Gastroesophageal sphincter (tissue), 4 donors: ENCODE measurements at regions not wholly inside any gene's neighbourhood (a gene's known extent, or its start where the extent isn't known, plus 50 kb on each side); places are given as distances from the start of the nearest gene placed in this dataset.

Source experiments
- ATAC-seq: fragments of 150-250 bp; one replicate; pipeline ENCODE4 v1.9.1; 2016; ENCODE audit warnings: mild to moderate bottlenecking, moderate library complexity
- H3K27ac ChIP-seq, 4 donors: fragments of 200-600 bp; sonication (generic) in 3 of 4; 1 replicate in 3 of 4; 2 replicates in 1 of 4; pipeline ENCODE4 v1.5.1; 2016 to 2019
- H3K27me3 ChIP-seq: fragments of 200-600 bp; sonication (generic); one replicate; pipeline ENCODE4 v1.5.1; 2019
- H3K36me3 ChIP-seq, 2 donors: fragments of 200-600 bp; sonication (generic); one replicate each; pipeline ENCODE4 v1.5.1; 2019; ENCODE audit warnings: control low read depth in 1 of 2
- H3K4me1 ChIP-seq, 3 donors: fragments of 200-600 bp; sonication (generic); 1 replicate in 2 of 3; 2 replicates in 1 of 3; pipeline ENCODE4 v1.5.1; 2016 to 2019; ENCODE audit warnings: control low read depth in 2 of 3
- H3K4me3 ChIP-seq, 2 donors: fragments of 200-600 bp; sonication (generic); one replicate each; pipeline ENCODE4 v1.5.1; 2019; ENCODE audit warnings: mild to moderate bottlenecking in 1 of 2, moderate library complexity in 1 of 2
- H3K9me3 ChIP-seq, 3 donors: fragments of 200-600 bp; sonication (generic); one replicate each; pipeline ENCODE4 v1.5.1; 2017 to 2019; ENCODE audit warnings: control low read depth in 2 of 3
- EP300 ChIP-seq: sonication (generic); formaldehyde crosslinking; IDR thresholded peaks from one replicate; pipeline ENCODE4 v1.6.1; 2017; ENCODE audit warnings: antibody characterized with exemption, mild to moderate bottlenecking
- POLR2A ChIP-seq, 2 donors: fragments of 450-650 bp; IDR thresholded peaks; one replicate each; pipeline ENCODE4 v1.6.1; 2017; ENCODE audit warnings: antibody characterized with exemption in 2 of 2, mild to moderate bottlenecking in 2 of 2, moderate library complexity in 1 of 2
- POLR2AphosphoS5 ChIP-seq: sonication (generic); formaldehyde crosslinking; IDR thresholded peaks from one replicate; pipeline ENCODE4 v1.6.1; 2017; ENCODE audit warnings: antibody characterized with exemption
- WGBS, 2 donors: methylation state at CpG; one replicate each; pipeline ENCODE4 v1.1.5; 2018; ENCODE audit warnings: low coverage in 1 of 2; 5-methylcytosine and 5-hydroxymethylcytosine counted together
- TF ChIP-seq, protein P1 (sequence below), 4 experiments: fragments of 200-600 bp in 2 of 4; fragments of 450-650 bp in 2 of 4; sonication (generic) in 1 of 4; IDR thresholded peaks; one replicate each; pipeline ENCODE4 v1.5.1; 2017 to 2019; ENCODE audit warnings: antibody characterized with exemption in 4 of 4, mild to moderate bottlenecking in 2 of 4, moderate library complexity in 2 of 4

- 79 to 85% methylated on average over 7 to 10 of the region's 10 CpGs for WGBS, 2 donors
Measured at GRCh38 chr11:128367573-128367972, 219.8 kb downstream of the ETS1 start.

GRCh38 chr11:128365044-128365443 lies 222.3 kb downstream of the ETS1 start:
- TF ChIP-seq POLR2AphosphoS5: no peak
- H3K9me3 ChIP-seq: no peaks in the 10 kb centered on the region
- WGBS, 2 donors: 39 to 56% methylated on average over 3 of the region's 3 CpGs
- no peak for ATAC-seq
- H3K4me3 ChIP-seq: no peak overlapping the region
- H3K36me3 ChIP-seq: no peaks in the 10 kb centered on the region
- H3K4me1 ChIP-seq: peaks cover 0 to 24% (median 0%) of the 10 kb centered on the region in 3 donors
- H3K27me3 ChIP-seq: no peaks in the 10 kb centered on the region
- no peak overlapping the region for H3K27ac ChIP-seq

More at GRCh38 chr11:128367573-128367972, 219.8 kb downstream of the ETS1 start:
- Histone ChIP-seq H3K27ac (no peak overlapping the region), H3K27me3 (no peaks in the 10 kb centered on the region), H3K4me1 (no peaks in the 10 kb centered on the region), H3K36me3 (no peaks in the 10 kb centered on the region), H3K9me3 (no peaks in the 10 kb centered on the region), H3K4me3 (no peak overlapping the region)
- ATAC-seq: no peak
- TF ChIP-seq POLR2A (IDR thresholded peaks at IDR 0.05) (no peak), EP300 (no peak), POLR2AphosphoS5 (no peak)

GRCh38 chr11:128361451-128362020 lies 225.8 kb downstream of the ETS1 start:
- no peak overlapping the region for H3K4me3 ChIP-seq
- peak overlapping the region in 2 of 4 donors; percentile 26 to 35 for H3K27ac ChIP-seq
- no peak for ATAC-seq
- no peaks in the 10 kb centered on the region for H3K9me3 ChIP-seq
- TF ChIP-seq POLR2A (IDR thresholded peaks at IDR 0.05): no peak
- peak; percentile 34 for TF ChIP-seq POLR2AphosphoS5
- 4 to 22% methylated on average over 4 of the region's 8 CpGs for WGBS, 2 donors
- H3K4me1 ChIP-seq: peaks cover 0 to 48% (median 0%) of the 10 kb centered on the region in 3 donors
- H3K27me3 ChIP-seq: no peaks in the 10 kb centered on the region
- H3K36me3 ChIP-seq: no peaks in the 10 kb centered on the region

DNA sequence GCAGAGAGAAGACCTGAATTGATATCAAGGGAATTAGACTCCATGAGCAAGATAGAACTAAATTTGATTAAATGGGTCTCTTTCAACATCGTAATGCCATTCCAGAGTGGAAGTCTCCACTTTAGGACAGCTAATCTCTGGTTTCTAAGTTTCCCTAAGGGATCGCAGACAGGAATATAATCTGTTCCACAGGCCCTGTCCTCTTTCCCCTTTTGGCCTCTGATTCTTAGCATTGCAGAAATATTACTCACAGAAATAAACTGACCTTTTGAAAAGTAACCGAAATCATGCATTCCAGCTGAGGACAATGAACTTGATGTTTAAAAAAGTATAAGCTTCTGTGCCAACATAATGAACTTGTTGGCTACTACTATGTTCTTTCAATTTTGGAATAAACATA lies 227.8 kb downstream of the ETS1 start:
- Histone ChIP-seq H3K4me3 (no peak overlapping the region), H3K27ac (peak overlapping the region in 1 of 4 donors; percentile 18), H3K4me1 (peaks cover 0 to 48% (median 0%) of the 10 kb centered on the region in 3 donors), H3K36me3 (no peaks in the 10 kb centered on the region), H3K9me3 (no peaks in the 10 kb centered on the region), H3K27me3 (no peaks in the 10 kb centered on the region)
- ATAC-seq: no peak
- 10 to 24% methylated on average over 3 of the region's 3 CpGs for WGBS, 2 donors
- TF ChIP-seq, protein P1, sequence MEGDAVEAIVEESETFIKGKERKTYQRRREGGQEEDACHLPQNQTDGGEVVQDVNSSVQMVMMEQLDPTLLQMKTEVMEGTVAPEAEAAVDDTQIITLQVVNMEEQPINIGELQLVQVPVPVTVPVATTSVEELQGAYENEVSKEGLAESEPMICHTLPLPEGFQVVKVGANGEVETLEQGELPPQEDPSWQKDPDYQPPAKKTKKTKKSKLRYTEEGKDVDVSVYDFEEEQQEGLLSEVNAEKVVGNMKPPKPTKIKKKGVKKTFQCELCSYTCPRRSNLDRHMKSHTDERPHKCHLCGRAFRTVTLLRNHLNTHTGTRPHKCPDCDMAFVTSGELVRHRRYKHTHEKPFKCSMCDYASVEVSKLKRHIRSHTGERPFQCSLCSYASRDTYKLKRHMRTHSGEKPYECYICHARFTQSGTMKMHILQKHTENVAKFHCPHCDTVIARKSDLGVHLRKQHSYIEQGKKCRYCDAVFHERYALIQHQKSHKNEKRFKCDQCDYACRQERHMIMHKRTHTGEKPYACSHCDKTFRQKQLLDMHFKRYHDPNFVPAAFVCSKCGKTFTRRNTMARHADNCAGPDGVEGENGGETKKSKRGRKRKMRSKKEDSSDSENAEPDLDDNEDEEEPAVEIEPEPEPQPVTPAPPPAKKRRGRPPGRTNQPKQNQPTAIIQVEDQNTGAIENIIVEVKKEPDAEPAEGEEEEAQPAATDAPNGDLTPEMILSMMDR (IDR thresholded peaks at IDR 0.05): no peak
- TF ChIP-seq POLR2AphosphoS5 (peak; percentile 86), POLR2A (IDR thresholded peaks at IDR 0.05) (no peak)

DNA sequence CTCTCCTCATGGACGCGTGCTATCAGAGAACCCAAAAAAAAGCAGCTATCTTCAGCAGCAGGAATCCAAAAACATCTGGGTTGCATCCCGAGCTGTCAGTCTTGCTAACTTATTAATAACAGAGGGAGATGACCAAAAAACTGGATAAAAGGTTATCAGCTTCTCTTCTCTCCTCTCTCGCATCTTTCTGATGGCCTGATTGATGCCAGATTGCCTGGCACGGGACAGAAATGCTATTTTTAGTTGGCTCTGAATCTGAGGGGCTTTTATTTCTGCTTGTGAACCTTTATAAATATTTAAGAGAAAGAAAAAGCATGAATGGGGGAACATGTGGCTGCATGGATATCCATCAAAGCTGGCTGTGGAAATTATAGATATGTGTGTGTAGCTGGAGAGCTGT lies 230.3 kb downstream of the ETS1 start:
- Histone ChIP-seq H3K9me3 (no peaks in the 10 kb centered on the region), H3K27me3 (no peaks in the 10 kb centered on the region), H3K27ac (no peak overlapping the region), H3K4me3 (no peak overlapping the region), H3K36me3 (no peaks in the 10 kb centered on the region), H3K4me1 (peaks cover 0 to 45% (median 0%) of the 10 kb centered on the region in 3 donors)
- 17 to 19% methylated on average over 3 of the region's 5 CpGs for WGBS, 2 donors
- ATAC-seq: no peak
- TF ChIP-seq, protein P1 (IDR thresholded peaks at IDR 0.05): no peak
- TF ChIP-seq EP300 (no peak), POLR2AphosphoS5 (no peak), POLR2A (IDR thresholded peaks at IDR 0.05) (no peak)

DNA sequence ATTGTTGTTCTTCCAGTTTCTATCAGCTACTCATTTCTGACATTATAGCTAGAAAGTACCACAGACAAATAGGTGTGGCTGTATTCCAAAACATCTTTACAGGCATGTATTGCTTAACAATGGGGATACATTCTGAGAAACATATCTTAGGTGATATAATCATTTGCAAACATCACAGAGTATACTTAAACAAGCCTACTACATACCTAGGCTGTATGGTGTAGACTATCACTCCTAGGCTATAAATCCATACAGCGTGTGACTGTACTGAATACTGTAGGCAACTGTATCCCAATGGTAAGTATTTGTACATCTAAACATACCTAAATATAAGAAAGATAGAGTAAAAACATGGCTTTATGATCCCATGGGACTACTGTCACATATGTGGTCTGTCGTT lies 231.8 kb downstream of the ETS1 start:
- H3K4me3 ChIP-seq: no peak overlapping the region
- no peaks in the 10 kb centered on the region for H3K9me3 ChIP-seq
- 87 to 96% methylated on average over 2 of the region's 2 CpGs for WGBS, 2 donors
- H3K27ac ChIP-seq: no peak overlapping the region
- no peak for ATAC-seq
- no peaks in the 10 kb centered on the region for H3K27me3 ChIP-seq
- H3K4me1 ChIP-seq: peaks cover 0 to 30% (median 0%) of the 10 kb centered on the region in 3 donors
- TF ChIP-seq POLR2AphosphoS5: no peak
- TF ChIP-seq, protein P1 (IDR thresholded peaks at IDR 0.05): no peak
- H3K36me3 ChIP-seq: no peaks in the 10 kb centered on the region
